WTC11 (cell line): ENCODE measurements at regions not wholly inside any gene's neighbourhood (a gene's known extent, or its start where the extent isn't known, plus 50 kb on each side); places are given as distances from the start of the nearest gene placed in this dataset.

Experiments used
- ATAC-seq: fragments of 200-7000 bp; cut with Tn5 transposase; 2 replicates; pipeline ENCODE4 v1.10.0; 2021; ENCODE audit warnings: mild to moderate bottlenecking, moderate library complexity
- CTCF ChIA-PET: fragments of 300-600 bp; sonication (Branson Sonifier 250); formaldehyde crosslinking; loops from one replicate; lab custom pipeline; 2021; ENCODE audit warnings: antibody characterized with exemption; lab: Charles Lee
- POLR2A ChIA-PET: fragments of 350-600 bp; sonication (Branson Sonifier 250); formaldehyde crosslinking; loops from one replicate; lab custom pipeline; 2021; ENCODE audit warnings: antibody characterized with exemption; lab: Charles Lee
- DNase-seq: peaks from one replicate; pipeline ENCODE4 v3.0.0; 2021; ENCODE audit warnings: low spot score
- H3K27ac Mint-ChIP-seq: 2 replicates; pipeline ENCODE4 v1.8.0; 2021; ENCODE audit warnings: mixed read lengths
- H3K27me3 Mint-ChIP-seq: 2 replicates; pipeline ENCODE4 v1.8.0; 2021; ENCODE audit warnings: low read depth, mild to moderate bottlenecking, moderate library complexity, mixed read lengths
- H3K36me3 Mint-ChIP-seq: 2 replicates; pipeline ENCODE4 v1.8.0; 2021; ENCODE audit warnings: mixed read lengths
- H3K4me1 Mint-ChIP-seq: 2 replicates; pipeline ENCODE4 v1.8.0; 2022; ENCODE audit warnings: mixed read lengths
- H3K4me3 Mint-ChIP-seq: 2 replicates; pipeline ENCODE4 v1.8.0; 2021; ENCODE audit warnings: mild to moderate bottlenecking, moderate library complexity, mixed read lengths
- H3K9me3 Mint-ChIP-seq: 2 replicates; pipeline ENCODE4 v1.8.0; 2021; ENCODE audit warnings: mixed read lengths
- ATF3 ChIP-seq: sonication (generic); formaldehyde crosslinking; conservative IDR thresholded peaks from 2 replicates; pipeline ENCODE4 v1.8.1; 2022; ENCODE audit warnings: mild to moderate bottlenecking, missing genetic modification reagents
- CBFB ChIP-seq: sonication (generic); formaldehyde crosslinking; IDR thresholded peaks from 2 replicates; pipeline ENCODE4 v1.8.1; 2022; ENCODE audit warnings: mild to moderate bottlenecking, low read depth, missing genetic modification reagents
- E2F1 ChIP-seq: sonication (generic); formaldehyde crosslinking; IDR thresholded peaks from 2 replicates; pipeline ENCODE4 v1.8.0; 2022; ENCODE audit warnings: mild to moderate bottlenecking, missing genetic modification reagents
- E2F4 ChIP-seq: sonication (generic); formaldehyde crosslinking; IDR thresholded peaks from 2 replicates; pipeline ENCODE4 v1.8.1; 2022; ENCODE audit warnings: low read depth, mild to moderate bottlenecking, moderate library complexity, missing genetic modification reagents, borderline replicate concordance
- ELF4 ChIP-seq: sonication (generic); formaldehyde crosslinking; IDR thresholded peaks from 2 replicates; pipeline ENCODE4 v1.8.1; 2022; ENCODE audit warnings: low read depth, mild to moderate bottlenecking, moderate library complexity, missing genetic modification reagents
- FOXJ3 ChIP-seq: sonication (generic); formaldehyde crosslinking; IDR thresholded peaks from 2 replicates; pipeline ENCODE4 v1.9.0; 2021; ENCODE audit warnings: missing genetic modification reagents, mild to moderate bottlenecking, borderline replicate concordance
- FOXK1 ChIP-seq: sonication (generic); formaldehyde crosslinking; IDR thresholded peaks from 2 replicates; pipeline ENCODE4 v1.8.0; 2022; ENCODE audit warnings: mild to moderate bottlenecking, moderate library complexity, missing genetic modification reagents
- HMGA2 ChIP-seq: fragments of 250-450 bp; sonication (Bioruptor Pico); IDR thresholded peaks from 2 replicates; pipeline ENCODE4 v1.4.0; 2021; ENCODE audit warnings: mild to moderate bottlenecking, moderate library complexity
- JUN ChIP-seq: sonication (generic); formaldehyde crosslinking; IDR thresholded peaks from 2 replicates; pipeline ENCODE4 v1.8.0; 2023; ENCODE audit warnings: mild to moderate bottlenecking, missing genetic modification reagents
- MAX ChIP-seq: sonication (generic); formaldehyde crosslinking; IDR thresholded peaks from 2 replicates; pipeline ENCODE4 v1.8.0; 2022; ENCODE audit warnings: mild to moderate bottlenecking, missing genetic modification reagents
- NFATC4 ChIP-seq: fragments of 250-450 bp; sonication (Bioruptor Pico); IDR thresholded peaks from 2 replicates; pipeline ENCODE4 v1.9.0; 2021; ENCODE audit warnings: mild to moderate bottlenecking
- NFYB ChIP-seq: sonication (generic); formaldehyde crosslinking; conservative IDR thresholded peaks from 2 replicates; pipeline ENCODE4 v1.8.0; 2022; ENCODE audit warnings: low read depth, missing genetic modification reagents
- PREB ChIP-seq: sonication (generic); formaldehyde crosslinking; IDR thresholded peaks from 2 replicates; pipeline ENCODE4 v1.8.1; 2022; ENCODE audit warnings: mild to moderate bottlenecking, missing genetic modification reagents, moderate library complexity, borderline replicate concordance
- ZBTB21 ChIP-seq: sonication (generic); formaldehyde crosslinking; IDR thresholded peaks from 2 replicates; pipeline ENCODE4 v1.8.1; 2023; ENCODE audit warnings: mild to moderate bottlenecking, missing genetic modification reagents, borderline replicate concordance
- ZNF138 ChIP-seq: sonication (generic); formaldehyde crosslinking; conservative IDR thresholded peaks from 2 replicates; pipeline ENCODE4 v1.8.1; 2022; ENCODE audit warnings: mild to moderate bottlenecking, moderate library complexity, missing genetic modification reagents
- ZNF317 ChIP-seq: sonication (generic); formaldehyde crosslinking; IDR thresholded peaks from 2 replicates; pipeline ENCODE4 v1.8.1; 2023; ENCODE audit warnings: low read depth, mild to moderate bottlenecking, moderate library complexity, missing genetic modification reagents, borderline replicate concordance
- ZNF671 ChIP-seq: fragments of 250-450 bp; sonication (Bioruptor Pico); IDR thresholded peaks from 2 replicates; pipeline ENCODE4 v1.8.0; 2021; ENCODE audit warnings: mild to moderate bottlenecking
- TF ChIP-seq, protein P1 (sequence below): sonication (generic); formaldehyde crosslinking; IDR thresholded peaks from 2 replicates; pipeline ENCODE4 v1.8.0; 2022; ENCODE audit warnings: mild to moderate bottlenecking, missing genetic modification reagents
- TF ChIP-seq, protein P2 (sequence below): sonication (generic); formaldehyde crosslinking; IDR thresholded peaks from 2 replicates; pipeline ENCODE4 v1.8.0; 2023; ENCODE audit warnings: mild to moderate bottlenecking, missing genetic modification reagents

- TF ChIP-seq NFYB (CRISPR knock-in tag), result no peak
- TF ChIP-seq MAX, result no peak
- no peak for TF ChIP-seq ZNF317 (CRISPR knock-in tag)
- no peak for TF ChIP-seq ZNF671 (CRISPR knock-in tag)
- TF ChIP-seq FOXJ3 (CRISPR knock-in tag), result no peak
- no peak for TF ChIP-seq HMGA2 (CRISPR knock-in tag)
- no peak for TF ChIP-seq PREB (CRISPR knock-in tag)
- no peak for TF ChIP-seq JUN (CRISPR knock-in tag)
- TF ChIP-seq ATF3 (CRISPR knock-in tag), result no peak
- TF ChIP-seq, protein P1, sequence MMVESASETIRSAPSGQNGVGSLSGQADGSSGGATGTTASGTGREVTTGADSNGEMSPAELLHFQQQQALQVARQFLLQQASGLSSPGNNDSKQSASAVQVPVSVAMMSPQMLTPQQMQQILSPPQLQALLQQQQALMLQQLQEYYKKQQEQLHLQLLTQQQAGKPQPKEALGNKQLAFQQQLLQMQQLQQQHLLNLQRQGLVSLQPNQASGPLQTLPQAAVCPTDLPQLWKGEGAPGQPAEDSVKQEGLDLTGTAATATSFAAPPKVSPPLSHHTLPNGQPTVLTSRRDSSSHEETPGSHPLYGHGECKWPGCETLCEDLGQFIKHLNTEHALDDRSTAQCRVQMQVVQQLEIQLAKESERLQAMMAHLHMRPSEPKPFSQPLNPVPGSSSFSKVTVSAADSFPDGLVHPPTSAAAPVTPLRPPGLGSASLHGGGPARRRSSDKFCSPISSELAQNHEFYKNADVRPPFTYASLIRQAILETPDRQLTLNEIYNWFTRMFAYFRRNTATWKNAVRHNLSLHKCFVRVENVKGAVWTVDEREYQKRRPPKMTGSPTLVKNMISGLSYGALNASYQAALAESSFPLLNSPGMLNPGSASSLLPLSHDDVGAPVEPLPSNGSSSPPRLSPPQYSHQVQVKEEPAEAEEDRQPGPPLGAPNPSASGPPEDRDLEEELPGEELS (CRISPR knock-in tag), result no peak
- no peak for TF ChIP-seq NFATC4 (CRISPR knock-in tag)
- TF ChIP-seq E2F4, result no peak
- TF ChIP-seq E2F1 (CRISPR knock-in tag), result no peak
- no peak for TF ChIP-seq ZNF138 (CRISPR knock-in tag)
- TF ChIP-seq FOXK1, result no peak
- TF ChIP-seq ZBTB21, result no peak
- no peak for TF ChIP-seq CBFB (CRISPR knock-in tag)
- TF ChIP-seq, protein P2, sequence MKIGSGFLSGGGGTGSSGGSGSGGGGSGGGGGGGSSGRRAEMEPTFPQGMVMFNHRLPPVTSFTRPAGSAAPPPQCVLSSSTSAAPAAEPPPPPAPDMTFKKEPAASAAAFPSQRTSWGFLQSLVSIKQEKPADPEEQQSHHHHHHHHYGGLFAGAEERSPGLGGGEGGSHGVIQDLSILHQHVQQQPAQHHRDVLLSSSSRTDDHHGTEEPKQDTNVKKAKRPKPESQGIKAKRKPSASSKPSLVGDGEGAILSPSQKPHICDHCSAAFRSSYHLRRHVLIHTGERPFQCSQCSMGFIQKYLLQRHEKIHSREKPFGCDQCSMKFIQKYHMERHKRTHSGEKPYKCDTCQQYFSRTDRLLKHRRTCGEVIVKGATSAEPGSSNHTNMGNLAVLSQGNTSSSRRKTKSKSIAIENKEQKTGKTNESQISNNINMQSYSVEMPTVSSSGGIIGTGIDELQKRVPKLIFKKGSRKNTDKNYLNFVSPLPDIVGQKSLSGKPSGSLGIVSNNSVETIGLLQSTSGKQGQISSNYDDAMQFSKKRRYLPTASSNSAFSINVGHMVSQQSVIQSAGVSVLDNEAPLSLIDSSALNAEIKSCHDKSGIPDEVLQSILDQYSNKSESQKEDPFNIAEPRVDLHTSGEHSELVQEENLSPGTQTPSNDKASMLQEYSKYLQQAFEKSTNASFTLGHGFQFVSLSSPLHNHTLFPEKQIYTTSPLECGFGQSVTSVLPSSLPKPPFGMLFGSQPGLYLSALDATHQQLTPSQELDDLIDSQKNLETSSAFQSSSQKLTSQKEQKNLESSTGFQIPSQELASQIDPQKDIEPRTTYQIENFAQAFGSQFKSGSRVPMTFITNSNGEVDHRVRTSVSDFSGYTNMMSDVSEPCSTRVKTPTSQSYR, result no peak
- no peak for TF ChIP-seq ELF4 (CRISPR knock-in tag)
- H3K4me1 Mint-ChIP-seq, result peaks cover 24% of the 10 kb centered on the region
- ATAC-seq (no peak), DNase-seq (no peak)
- POLR2A ChIA-PET, result no interaction called here
- no peaks in the 10 kb centered on the region for H3K27me3 Mint-ChIP-seq
- no peak overlapping the region for H3K4me3 Mint-ChIP-seq
- H3K9me3 Mint-ChIP-seq, result no peaks in the 10 kb centered on the region
- CTCF ChIA-PET, result no interaction called here
- H3K36me3 Mint-ChIP-seq, result no peaks in the 10 kb centered on the region
- H3K27ac Mint-ChIP-seq, result no peak overlapping the region
Measured at GRCh38 chr4:73685052-73685451, 55.3 kb upstream of the CXCL8 start.
